ENCODE measurements at regions not wholly inside any gene's neighbourhood (a gene's known extent, or its start where the extent isn't known, plus 50 kb on each side); places are given as distances from the start of the nearest gene placed in this dataset.

GRCh38 chr9:80387828-80388227 lies 816.1 kb downstream of the TLE4 start:
- Histone ChIP-seq H3K36me3 (ENCODE audit: control insufficient read depth, insufficient read depth, low read length) (no peaks in the 10 kb centered on the region), H3K27ac (ENCODE audit: low read depth, low read length, severe bottlenecking) (no peak overlapping the region), H3K4me3 (ENCODE audit: extremely low read depth, insufficient read depth, low read length, poor library complexity, severe bottlenecking) (no peak overlapping the region), H3K9me3 (ENCODE audit: control insufficient read depth, low read length) (no peaks in the 10 kb centered on the region), H3K4me1 (ENCODE audit: control insufficient read depth, insufficient read depth, low read length, poor library complexity, severe bottlenecking) (no peaks in the 10 kb centered on the region)
- 100% methylated on average over 1 of the region's 2 CpGs; no CpG with 5 or more reads in 1 of the 2 experiments for WGBS, 2 experiments (ENCODE audit: insufficient coverage in 2 of 2)

DNA sequence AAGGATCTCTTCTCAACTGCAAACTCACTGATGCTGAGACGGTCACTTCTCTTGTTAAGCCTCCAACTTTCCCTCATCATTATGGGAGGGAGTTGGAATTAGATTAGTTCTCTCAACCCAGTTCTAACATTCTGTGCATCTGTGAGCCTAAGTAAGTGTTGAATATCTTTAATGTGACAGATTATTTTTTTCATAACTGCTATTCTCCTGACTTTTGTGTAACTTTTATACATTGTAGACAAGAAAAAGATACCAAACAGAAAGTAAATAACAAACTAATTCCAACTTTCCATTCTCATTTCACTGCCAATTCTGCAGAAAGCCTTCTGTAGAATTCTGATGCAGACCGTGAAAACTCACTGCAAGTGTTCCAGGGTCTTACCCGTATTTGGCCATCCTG lies 813.5 kb downstream of the TLE4 start:
- whole genome bisulfite sequencing, 2 experiments (ENCODE audit: insufficient coverage in 2 of 2) = 75 to 100% methylated on average over 1 to 2 of the region's 3 CpGs

DNA sequence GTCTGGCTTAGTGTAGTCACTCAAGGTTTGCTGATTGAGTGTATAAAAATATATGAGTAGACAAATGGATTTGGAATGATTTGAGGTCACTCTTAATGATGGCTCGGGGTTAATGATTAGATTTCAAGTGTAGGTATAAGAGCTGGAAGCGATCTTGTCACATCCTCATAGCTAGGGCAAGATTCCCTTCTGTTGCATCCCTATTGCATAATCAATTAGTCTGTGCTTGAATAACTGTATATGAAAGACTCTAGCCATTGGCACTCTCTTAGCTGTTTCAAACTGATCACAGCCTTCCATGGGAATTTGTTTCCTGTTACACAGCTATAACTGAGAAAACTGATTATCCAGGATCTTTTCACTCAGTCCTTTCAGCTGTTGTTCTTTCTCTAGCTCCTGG lies 811.6 kb downstream of the TLE4 start:
- Histone ChIP-seq H3K4me3 (ENCODE audit: extremely low read depth, insufficient read depth, low read length, poor library complexity, severe bottlenecking) (no peak overlapping the region), H3K36me3 (ENCODE audit: control insufficient read depth, insufficient read depth, low read length) (no peaks in the 10 kb centered on the region), H3K9me3 (ENCODE audit: control insufficient read depth, low read length) (no peaks in the 10 kb centered on the region), H3K27ac (ENCODE audit: low read depth, low read length, severe bottlenecking) (no peak overlapping the region), H3K4me1 (ENCODE audit: control insufficient read depth, insufficient read depth, low read length, poor library complexity, severe bottlenecking) (no peaks in the 10 kb centered on the region)
- WGBS, 2 experiments (ENCODE audit: insufficient coverage in 2 of 2) = 86 to 100% methylated on average over 1 of the region's 2 CpGs

More for the DNA sequence above, 813.5 kb downstream of the TLE4 start:
- Histone ChIP-seq H3K4me3 (ENCODE audit: extremely low read depth, insufficient read depth, low read length, poor library complexity, severe bottlenecking) (no peak overlapping the region), H3K4me1 (ENCODE audit: control insufficient read depth, insufficient read depth, low read length, poor library complexity, severe bottlenecking) (no peaks in the 10 kb centered on the region), H3K36me3 (ENCODE audit: control insufficient read depth, insufficient read depth, low read length) (no peaks in the 10 kb centered on the region), H3K27ac (ENCODE audit: low read depth, low read length, severe bottlenecking) (no peak overlapping the region), H3K9me3 (ENCODE audit: control insufficient read depth, low read length) (no peaks in the 10 kb centered on the region)

GRCh38 chr9:80382211-80382891 lies 810.6 kb downstream of the TLE4 start:
- 73 to 85% methylated on average over 3 to 5 of the region's 5 CpGs for WGBS, 2 experiments (ENCODE audit: insufficient coverage in 2 of 2)
- no peak overlapping the region for H3K27ac ChIP-seq (ENCODE audit: low read depth, low read length, severe bottlenecking)
- no peaks in the 10 kb centered on the region for H3K9me3 ChIP-seq (ENCODE audit: control insufficient read depth, low read length)
- H3K36me3 ChIP-seq (ENCODE audit: control insufficient read depth, insufficient read depth, low read length) = no peaks in the 10 kb centered on the region
- H3K4me1 ChIP-seq (ENCODE audit: control insufficient read depth, insufficient read depth, low read length, poor library complexity, severe bottlenecking) = no peaks in the 10 kb centered on the region
- no peak overlapping the region for H3K4me3 ChIP-seq (ENCODE audit: extremely low read depth, insufficient read depth, low read length, poor library complexity, severe bottlenecking)

- WGBS, 2 experiments (ENCODE audit: insufficient coverage in 2 of 2) = 88 to 94% methylated on average over 4 of the region's 4 CpGs
- no peaks in the 10 kb centered on the region for H3K4me1 ChIP-seq (ENCODE audit: control insufficient read depth, insufficient read depth, low read length, poor library complexity, severe bottlenecking)
- no peak overlapping the region for H3K4me3 ChIP-seq (ENCODE audit: extremely low read depth, insufficient read depth, low read length, poor library complexity, severe bottlenecking)
- H3K36me3 ChIP-seq (ENCODE audit: control insufficient read depth, insufficient read depth, low read length) = no peaks in the 10 kb centered on the region
- H3K27ac ChIP-seq (ENCODE audit: low read depth, low read length, severe bottlenecking) = no peak overlapping the region
- no peaks in the 10 kb centered on the region for H3K9me3 ChIP-seq (ENCODE audit: control insufficient read depth, low read length)
These were observed 808.5 kb downstream of the TLE4 start for GRCh38 chr9:80380301-80380700.

GRCh38 chr9:80378669-80379293 lies 807.0 kb downstream of the TLE4 start:
- no peaks in the 10 kb centered on the region for H3K9me3 ChIP-seq (ENCODE audit: control insufficient read depth, low read length)
- 100% methylated on average over 2 of the region's 5 CpGs; no CpG with 5 or more reads in 1 of the 2 experiments for WGBS, 2 experiments (ENCODE audit: insufficient coverage in 2 of 2)
- H3K4me1 ChIP-seq (ENCODE audit: control insufficient read depth, insufficient read depth, low read length, poor library complexity, severe bottlenecking) = no peaks in the 10 kb centered on the region
- H3K4me3 ChIP-seq (ENCODE audit: extremely low read depth, insufficient read depth, low read length, poor library complexity, severe bottlenecking) = no peak overlapping the region
- no peaks in the 10 kb centered on the region for H3K36me3 ChIP-seq (ENCODE audit: control insufficient read depth, insufficient read depth, low read length)
- no peak overlapping the region for H3K27ac ChIP-seq (ENCODE audit: low read depth, low read length, severe bottlenecking)

- Histone ChIP-seq H3K4me3 (ENCODE audit: extremely low read depth, insufficient read depth, low read length, poor library complexity, severe bottlenecking) (no peak overlapping the region), H3K4me1 (ENCODE audit: control insufficient read depth, insufficient read depth, low read length, poor library complexity, severe bottlenecking) (no peaks in the 10 kb centered on the region), H3K27ac (ENCODE audit: low read depth, low read length, severe bottlenecking) (no peak overlapping the region), H3K9me3 (ENCODE audit: control insufficient read depth, low read length) (no peaks in the 10 kb centered on the region), H3K36me3 (ENCODE audit: control insufficient read depth, insufficient read depth, low read length) (no peaks in the 10 kb centered on the region)
- whole genome bisulfite sequencing, 2 experiments (ENCODE audit: insufficient coverage in 2 of 2) = 80% methylated on average over 1 of the region's 3 CpGs; no CpG with 5 or more reads in 1 of the 2 experiments
These were observed 804.4 kb downstream of the TLE4 start for GRCh38 chr9:80376180-80376579.

DNA sequence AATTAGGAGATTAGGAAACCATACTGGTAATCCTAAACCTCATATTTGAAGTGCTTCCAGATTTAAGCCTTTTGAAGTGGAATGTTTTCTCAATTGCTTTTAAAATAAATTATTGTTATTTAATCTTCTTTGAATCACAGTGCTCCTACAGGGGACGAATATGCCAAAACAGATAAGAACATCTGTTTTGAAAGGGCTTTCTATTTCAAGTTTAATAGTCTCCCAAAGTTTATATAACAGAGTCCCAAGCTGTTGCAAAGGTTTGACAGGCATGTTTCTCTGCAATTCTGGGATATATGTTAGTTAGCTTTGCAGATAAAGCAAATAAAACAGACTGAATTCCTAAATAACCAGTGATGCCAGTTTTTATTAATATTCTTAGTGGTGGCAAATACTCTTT lies 803.7 kb downstream of the TLE4 start:
- H3K27ac ChIP-seq (ENCODE audit: low read depth, low read length, severe bottlenecking) = no peak overlapping the region
- no CpG with 5 or more reads among the region's 1 CpG for WGBS, 2 experiments (ENCODE audit: insufficient coverage in 2 of 2)
- H3K4me3 ChIP-seq (ENCODE audit: extremely low read depth, insufficient read depth, low read length, poor library complexity, severe bottlenecking) = no peak overlapping the region

DNA sequence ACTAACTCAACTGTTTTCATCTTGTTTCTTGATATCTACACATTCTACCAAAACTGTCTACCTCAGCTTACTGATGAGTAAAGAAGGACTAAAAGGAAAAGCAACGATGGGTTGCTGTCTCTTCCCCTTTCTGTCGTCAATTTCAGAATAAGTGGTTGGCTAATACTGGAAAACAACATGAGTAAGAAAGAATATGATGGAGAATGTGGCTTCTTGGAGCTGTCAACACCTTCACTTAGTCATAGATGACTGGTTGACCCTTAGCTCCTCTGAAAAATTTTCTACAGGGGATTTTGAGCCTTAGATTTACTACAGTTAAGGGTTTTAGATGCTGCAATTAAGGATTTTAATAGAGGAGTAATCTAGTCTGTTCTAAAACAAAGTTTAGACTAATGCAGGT lies 797.9 kb downstream of the TLE4 start:
- H3K4me3 ChIP-seq (ENCODE audit: extremely low read depth, insufficient read depth, low read length, poor library complexity, severe bottlenecking) = no peak overlapping the region
- no peak overlapping the region for H3K27ac ChIP-seq (ENCODE audit: low read depth, low read length, severe bottlenecking)
- H3K9me3 ChIP-seq (ENCODE audit: control insufficient read depth, low read length) = peaks cover 3% of the 10 kb centered on the region
- H3K4me1 ChIP-seq (ENCODE audit: control insufficient read depth, insufficient read depth, low read length, poor library complexity, severe bottlenecking) = no peaks in the 10 kb centered on the region
- H3K36me3 ChIP-seq (ENCODE audit: control insufficient read depth, insufficient read depth, low read length) = no peaks in the 10 kb centered on the region
- 100% methylated on average over 1 of the region's 2 CpGs; no CpG with 5 or more reads in 1 of the 2 experiments for WGBS, 2 experiments (ENCODE audit: insufficient coverage in 2 of 2)

More for the DNA sequence above, 803.7 kb downstream of the TLE4 start:
- Histone ChIP-seq H3K4me1 (ENCODE audit: control insufficient read depth, insufficient read depth, low read length, poor library complexity, severe bottlenecking) (no peaks in the 10 kb centered on the region), H3K9me3 (ENCODE audit: control insufficient read depth, low read length) (no peaks in the 10 kb centered on the region), H3K36me3 (ENCODE audit: control insufficient read depth, insufficient read depth, low read length) (no peaks in the 10 kb centered on the region)

- Histone ChIP-seq H3K9me3 (ENCODE audit: control insufficient read depth, low read length) (peaks cover 3% of the 10 kb centered on the region), H3K4me3 (ENCODE audit: extremely low read depth, insufficient read depth, low read length, poor library complexity, severe bottlenecking) (no peak overlapping the region), H3K4me1 (ENCODE audit: control insufficient read depth, insufficient read depth, low read length, poor library complexity, severe bottlenecking) (no peaks in the 10 kb centered on the region), H3K27ac (ENCODE audit: low read depth, low read length, severe bottlenecking) (no peak overlapping the region), H3K36me3 (ENCODE audit: control insufficient read depth, insufficient read depth, low read length) (no peaks in the 10 kb centered on the region)
- 6 to 42% methylated on average over 2 of the region's 2 CpGs for WGBS, 2 experiments (ENCODE audit: insufficient coverage in 2 of 2)
These were observed 794.9 kb downstream of the TLE4 start for GRCh38 chr9:80366626-80367025.
